Left ventricle myocardium inferior (tissue), 1 donor: ENCODE measurements at regions not wholly inside any gene's neighbourhood (a gene's known extent, or its start where the extent isn't known, plus 50 kb on each side); places are given as distances from the start of the nearest gene placed in this dataset.

Experiments used
- DNase-seq: peaks from one replicate; pipeline ENCODE4 v3.0.0-alpha.2; 2020
- H3K27ac ChIP-seq: fragments of 200-600 bp; replicated peaks from 2 replicates; pipeline ENCODE4 v1.8.0; 2021
- H3K27me3 ChIP-seq: fragments of 200-600 bp; 2 replicates; pipeline ENCODE4 v1.8.0; 2021; ENCODE audit warnings: low read depth
- H3K36me3 ChIP-seq: fragments of 200-600 bp; 2 replicates; pipeline ENCODE4 v1.8.0; 2021
- H3K4me1 ChIP-seq: fragments of 200-600 bp; 2 replicates; pipeline ENCODE4 v1.8.0; 2021
- H3K4me3 ChIP-seq: fragments of 200-600 bp; 2 replicates; pipeline ENCODE4 v1.8.0; 2021; ENCODE audit warnings: mild to moderate bottlenecking, moderate library complexity
- H3K9me3 ChIP-seq: fragments of 200-600 bp; replicated peaks from 2 replicates; pipeline ENCODE4 v1.8.0; 2021
- CTCF ChIP-seq: fragments of 200-600 bp; IDR thresholded peaks from 2 replicates; pipeline ENCODE4 v1.8.0; 2021; ENCODE audit warnings: antibody characterized with exemption, mild to moderate bottlenecking, borderline replicate concordance
- intact Hi-C: fragments of 100-400 bp; cut with micrococcal nuclease; formaldehyde crosslinking; loops from one replicate; pipeline ENCODE4 v1.11.0; 2022
- donor health status: DM: no; HTN: yes; CAD: no; lungs with severe emphysema.

GRCh38 chr4:178233906-178234305 is 791.7 kb upstream of the AGA start:
- no peak for DNase-seq
- peaks cover 53% of the 10 kb centered on the region for H3K9me3 ChIP-seq
- intact Hi-C loops = no loop called here
- H3K27me3 ChIP-seq = no peaks in the 10 kb centered on the region
- TF ChIP-seq CTCF = no peak
- no peak overlapping the region for H3K4me3 ChIP-seq
- no peak overlapping the region for H3K27ac ChIP-seq
- H3K4me1 ChIP-seq = no peaks in the 10 kb centered on the region
- no peaks in the 10 kb centered on the region for H3K36me3 ChIP-seq

GRCh38 chr4:178240891-178241290 is 798.7 kb upstream of the AGA start:
- TF ChIP-seq CTCF = no peak
- intact Hi-C loops = no loop called here
- Histone ChIP-seq H3K4me3 (no peak overlapping the region), H3K27me3 (no peaks in the 10 kb centered on the region), H3K4me1 (no peaks in the 10 kb centered on the region), H3K36me3 (no peaks in the 10 kb centered on the region), H3K9me3 (peaks cover 38% of the 10 kb centered on the region), H3K27ac (no peak overlapping the region)
- no peak for DNase-seq

- DNase-seq = no peak
- H3K9me3 ChIP-seq = peaks cover 30% of the 10 kb centered on the region
- TF ChIP-seq CTCF = no peak
- no peaks in the 10 kb centered on the region for H3K36me3 ChIP-seq
- intact Hi-C loops = no loop called here
- no peaks in the 10 kb centered on the region for H3K27me3 ChIP-seq
- H3K4me1 ChIP-seq = no peaks in the 10 kb centered on the region
- no peak overlapping the region for H3K27ac ChIP-seq
- no peak overlapping the region for H3K4me3 ChIP-seq
Observed at GRCh38 chr4:178241601-178242118, 799.4 kb upstream of the AGA start.

GRCh38 chr4:178242655-178243054 is 800.4 kb upstream of the AGA start:
- no peak for TF ChIP-seq CTCF
- no peaks in the 10 kb centered on the region for H3K4me1 ChIP-seq
- DNase-seq = no peak
- intact Hi-C loops = no loop called here
- H3K27me3 ChIP-seq = no peaks in the 10 kb centered on the region
- H3K4me3 ChIP-seq = no peak overlapping the region
- no peak overlapping the region for H3K27ac ChIP-seq
- peaks cover 26% of the 10 kb centered on the region for H3K9me3 ChIP-seq
- H3K36me3 ChIP-seq = no peaks in the 10 kb centered on the region

- Histone ChIP-seq H3K4me1 (no peaks in the 10 kb centered on the region), H3K27me3 (no peaks in the 10 kb centered on the region), H3K4me3 (no peak overlapping the region), H3K9me3 (peaks cover 24% of the 10 kb centered on the region), H3K27ac (no peak overlapping the region), H3K36me3 (no peaks in the 10 kb centered on the region)
- TF ChIP-seq CTCF = no peak
- intact Hi-C loops = no loop called here
- no peak for DNase-seq
Observed at GRCh38 chr4:178244785-178245184, 802.5 kb upstream of the AGA start.

- no peaks in the 10 kb centered on the region for H3K27me3 ChIP-seq
- no peak overlapping the region for H3K4me3 ChIP-seq
- H3K36me3 ChIP-seq = no peaks in the 10 kb centered on the region
- H3K27ac ChIP-seq = no peak overlapping the region
- TF ChIP-seq CTCF = no peak
- no peak for DNase-seq
- H3K4me1 ChIP-seq = no peaks in the 10 kb centered on the region
- intact Hi-C loops = no loop called here
- H3K9me3 ChIP-seq = no peaks in the 10 kb centered on the region
Observed at GRCh38 chr4:178255172-178255571, 812.9 kb upstream of the AGA start.
